ENCODE measurements at regions not wholly inside any gene's neighbourhood (a gene's known extent, or its start where the extent isn't known, plus 50 kb on each side); places are given as distances from the start of the nearest gene placed in this dataset.

- TF ChIP-seq EZH2phosphoT487 (conservative IDR thresholded peaks at IDR 0.05; ENCODE audit: low read length), result no peak
- TF ChIP-seq, protein P1, sequence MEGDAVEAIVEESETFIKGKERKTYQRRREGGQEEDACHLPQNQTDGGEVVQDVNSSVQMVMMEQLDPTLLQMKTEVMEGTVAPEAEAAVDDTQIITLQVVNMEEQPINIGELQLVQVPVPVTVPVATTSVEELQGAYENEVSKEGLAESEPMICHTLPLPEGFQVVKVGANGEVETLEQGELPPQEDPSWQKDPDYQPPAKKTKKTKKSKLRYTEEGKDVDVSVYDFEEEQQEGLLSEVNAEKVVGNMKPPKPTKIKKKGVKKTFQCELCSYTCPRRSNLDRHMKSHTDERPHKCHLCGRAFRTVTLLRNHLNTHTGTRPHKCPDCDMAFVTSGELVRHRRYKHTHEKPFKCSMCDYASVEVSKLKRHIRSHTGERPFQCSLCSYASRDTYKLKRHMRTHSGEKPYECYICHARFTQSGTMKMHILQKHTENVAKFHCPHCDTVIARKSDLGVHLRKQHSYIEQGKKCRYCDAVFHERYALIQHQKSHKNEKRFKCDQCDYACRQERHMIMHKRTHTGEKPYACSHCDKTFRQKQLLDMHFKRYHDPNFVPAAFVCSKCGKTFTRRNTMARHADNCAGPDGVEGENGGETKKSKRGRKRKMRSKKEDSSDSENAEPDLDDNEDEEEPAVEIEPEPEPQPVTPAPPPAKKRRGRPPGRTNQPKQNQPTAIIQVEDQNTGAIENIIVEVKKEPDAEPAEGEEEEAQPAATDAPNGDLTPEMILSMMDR (IDR thresholded peaks at IDR 0.05; ENCODE audit: insufficient read depth, low read length, poor library complexity, severe bottlenecking), result no peak
- no peaks in the 10 kb centered on the region for H3K79me2 ChIP-seq (ENCODE audit: insufficient read depth, low read length)
- no peak overlapping the region for H2AFZ ChIP-seq (ENCODE audit: low read depth, low read length, severe bottlenecking)
- H3K4me2 ChIP-seq (ENCODE audit: low read depth, low read length, poor library complexity, severe bottlenecking), result no peak overlapping the region
- H4K20me1 ChIP-seq (ENCODE audit: low read depth, low read length), result no peaks in the 10 kb centered on the region
- H3F3A ChIP-seq (ENCODE audit: insufficient read depth), result no peaks in the 10 kb centered on the region
- H3K36me3 ChIP-seq (ENCODE audit: low read length), result no peaks in the 10 kb centered on the region
- no peak overlapping the region for H3K4me3 ChIP-seq (ENCODE audit: insufficient read depth, low read length, poor library complexity, severe bottlenecking)
- no peaks in the 10 kb centered on the region for H3K27me3 ChIP-seq (ENCODE audit: low read length)
- H3K9ac ChIP-seq (ENCODE audit: low read length), result no peak overlapping the region
- no peaks in the 10 kb centered on the region for H3K9me2 ChIP-seq (replicated peaks; ENCODE audit: insufficient read depth, low read length)
- H3K27ac ChIP-seq (ENCODE audit: low read depth, low read length), result no peak overlapping the region
- H3K9me3 ChIP-seq (ENCODE audit: insufficient read depth, low read length), result no peaks in the 10 kb centered on the region
Observed at GRCh38 chr14:27608377-27608776, 1010.5 kb upstream of the NOVA1 start.

GRCh38 chr14:27612121-27612520 lies 1014.3 kb upstream of the NOVA1 start:
- Histone ChIP-seq H4K20me1 (ENCODE audit: low read depth, low read length) (no peaks in the 10 kb centered on the region), H3K4me2 (ENCODE audit: low read depth, low read length, poor library complexity, severe bottlenecking) (no peak overlapping the region), H3K9me2 (replicated peaks; ENCODE audit: insufficient read depth, low read length) (no peaks in the 10 kb centered on the region), H3K36me3 (ENCODE audit: low read length) (no peaks in the 10 kb centered on the region), H3K79me2 (ENCODE audit: insufficient read depth, low read length) (no peaks in the 10 kb centered on the region), H3F3A (ENCODE audit: insufficient read depth) (no peaks in the 10 kb centered on the region), H2AFZ (ENCODE audit: low read depth, low read length, severe bottlenecking) (no peak overlapping the region), H3K27me3 (ENCODE audit: low read length) (no peaks in the 10 kb centered on the region), H3K27ac (ENCODE audit: low read depth, low read length) (no peak overlapping the region), H3K9me3 (ENCODE audit: insufficient read depth, low read length) (peaks cover under 1% of the 10 kb centered on the region; the same call in 1 of the 2 replicates), H3K4me3 (ENCODE audit: insufficient read depth, low read length, poor library complexity, severe bottlenecking) (no peak overlapping the region), H3K9ac (ENCODE audit: low read length) (no peak overlapping the region)
- no peak for TF ChIP-seq EZH2phosphoT487 (conservative IDR thresholded peaks at IDR 0.05; ENCODE audit: low read length)
- TF ChIP-seq, protein P1 (IDR thresholded peaks at IDR 0.05; ENCODE audit: insufficient read depth, low read length, poor library complexity, severe bottlenecking), result no peak

- H3K4me3 ChIP-seq (ENCODE audit: insufficient read depth, low read length, poor library complexity, severe bottlenecking), result no peak overlapping the region
- no peaks in the 10 kb centered on the region for H3F3A ChIP-seq (ENCODE audit: insufficient read depth)
- TF ChIP-seq EZH2phosphoT487 (conservative IDR thresholded peaks at IDR 0.05; ENCODE audit: low read length), result no peak
- TF ChIP-seq, protein P1 (IDR thresholded peaks at IDR 0.05; ENCODE audit: insufficient read depth, low read length, poor library complexity, severe bottlenecking), result no peak
- no peaks in the 10 kb centered on the region for H3K36me3 ChIP-seq (ENCODE audit: low read length)
- no peaks in the 10 kb centered on the region for H4K20me1 ChIP-seq (ENCODE audit: low read depth, low read length)
- H3K79me2 ChIP-seq (ENCODE audit: insufficient read depth, low read length), result no peaks in the 10 kb centered on the region
- peaks cover 8% of the 10 kb centered on the region; the same call in 1 of the 2 replicates for H3K9me3 ChIP-seq (ENCODE audit: insufficient read depth, low read length)
- no peak overlapping the region for H3K4me2 ChIP-seq (ENCODE audit: low read depth, low read length, poor library complexity, severe bottlenecking)
- H2AFZ ChIP-seq (ENCODE audit: low read depth, low read length, severe bottlenecking), result no peak overlapping the region
- no peaks in the 10 kb centered on the region for H3K9me2 ChIP-seq (replicated peaks; ENCODE audit: insufficient read depth, low read length)
- H3K27ac ChIP-seq (ENCODE audit: low read depth, low read length), result no peak overlapping the region
- H3K27me3 ChIP-seq (ENCODE audit: low read length), result no peaks in the 10 kb centered on the region
- H3K9ac ChIP-seq (ENCODE audit: low read length), result no peak overlapping the region
Observed at GRCh38 chr14:27613102-27613501, 1015.3 kb upstream of the NOVA1 start.

Data from SU-DHL-6 (cell line).